WTC11 (cell line): ENCODE measurements at regions not wholly inside any gene's neighbourhood (a gene's known extent, or its start where the extent isn't known, plus 50 kb on each side); places are given as distances from the start of the nearest gene placed in this dataset.

ENCODE experiments used
- CREB1 ChIP-seq: sonication (generic); formaldehyde crosslinking; IDR thresholded peaks from 2 replicates; pipeline ENCODE4 v1.8.0; 2023; ENCODE audit warnings: mild to moderate bottlenecking, missing genetic modification reagents
- CTCF ChIP-seq: fragments of 200-600 bp; IDR thresholded peaks from 2 replicates; pipeline ENCODE4 v1.8.0; 2022; ENCODE audit warnings: antibody characterized with exemption
- ETV6 ChIP-seq: sonication (generic); formaldehyde crosslinking; IDR thresholded peaks from 2 replicates; pipeline ENCODE4 v1.8.1; 2022; ENCODE audit warnings: mild to moderate bottlenecking, missing genetic modification reagents

- TF ChIP-seq CTCF = no peak
- no peak for TF ChIP-seq CREB1 (CRISPR knock-in tag)
- no peak for TF ChIP-seq ETV6
Observed at GRCh38 chr3:43854283-43854682, 163.5 kb downstream of the ABHD5 start.
